GM12891 (cell line): ENCODE measurements at regions not wholly inside any gene's neighbourhood (a gene's known extent, or its start where the extent isn't known, plus 50 kb on each side); places are given as distances from the start of the nearest gene placed in this dataset.

Source experiments
- PAX5 ChIP-seq: IDR thresholded peaks from 2 replicates; pipeline ENCODE4 v1.6.1; 2011; ENCODE audit warnings: low read length, moderate library complexity, mild to moderate bottlenecking; ENCODE audit not compliant: insufficient read depth, severe bottlenecking
- POLR2A ChIP-seq: IDR thresholded peaks from 2 replicates; pipeline ENCODE4 v1.6.1; 2011; ENCODE audit warnings: low read depth, low read length, control low read depth
- POLR2AphosphoS5 ChIP-seq: IDR thresholded peaks from 2 replicates; pipeline ENCODE4 v1.6.1; 2011; ENCODE audit warnings: low read depth, low read length, control low read depth
- POU2F2 ChIP-seq: IDR thresholded peaks from 2 replicates; pipeline ENCODE4 v1.6.1; 2011; ENCODE audit warnings: low read depth, mild to moderate bottlenecking, control low read depth, low read length, moderate library complexity
- TAF1 ChIP-seq: IDR thresholded peaks from 2 replicates; pipeline ENCODE4 v1.6.1; 2011; ENCODE audit warnings: low read depth, low read length, control low read depth

GRCh38 chr5:81912933-81913332 is 58.9 kb upstream of the ATG10 start:
- TF ChIP-seq TAF1 (no peak), POLR2AphosphoS5 (no peak), POLR2A (no peak), PAX5 (no peak), POU2F2 (no peak)
